DND-41 (cell line): ENCODE measurements at regions not wholly inside any gene's neighbourhood (a gene's known extent, or its start where the extent isn't known, plus 50 kb on each side); places are given as distances from the start of the nearest gene placed in this dataset.

Experiments used
- ATAC-seq: fragments of 200-7000 bp; cut with Tn5 transposase; 3 replicates; pipeline ENCODE4 v1.9.1; 2021; ENCODE audit warnings: low read depth; ENCODE audit not compliant: insufficient read depth
- DNase-seq: peaks from one replicate; pipeline ENCODE4 v3.0.0-alpha.2; 2020
- H2AFZ ChIP-seq: 2 replicates; pipeline ENCODE4 v1.6.0; 2012; ENCODE audit warnings: low read depth, low read length
- H3K27ac ChIP-seq: 2 replicates; pipeline ENCODE4 v1.5.1; 2012; ENCODE audit warnings: low read length, inconsistent platforms
- H3K27me3 ChIP-seq: fragments of 200-600 bp; sonication (generic); 2 replicates; pipeline ENCODE4 v1.6.0; 2012; ENCODE audit warnings: low read length, mild to moderate bottlenecking, inconsistent platforms; ENCODE audit not compliant: insufficient read depth, poor library complexity
- H3K36me3 ChIP-seq: 2 replicates; pipeline ENCODE4 v1.5.1; 2012; ENCODE audit warnings: low read length, inconsistent platforms; ENCODE audit not compliant: insufficient read depth
- H3K4me1 ChIP-seq: 2 replicates; pipeline ENCODE4 v1.5.1; 2012; ENCODE audit warnings: mild to moderate bottlenecking, low read length; ENCODE audit not compliant: insufficient read depth
- H3K4me2 ChIP-seq: 2 replicates; pipeline ENCODE4 v1.6.0; 2012; ENCODE audit warnings: mild to moderate bottlenecking, moderate library complexity, low read length, inconsistent platforms; ENCODE audit not compliant: insufficient read depth
- H3K4me3 ChIP-seq, 2 experiments: fragments of 200-600 bp in 1 of 2; shearing (Covaris generic) in 1 of 2; 2 replicates each; pipeline ENCODE4 v1.5.1; 2012 to 2016; ENCODE audit warnings: inconsistent platforms in 2 of 2, low read length in 2 of 2, mild to moderate bottlenecking in 2 of 2, low read depth in 1 of 2, moderate library complexity in 1 of 2
- H3K79me2 ChIP-seq: 2 replicates; pipeline ENCODE4 v1.6.0; 2012; ENCODE audit warnings: low read length, inconsistent platforms; ENCODE audit not compliant: insufficient read depth
- H3K9ac ChIP-seq: 2 replicates; pipeline ENCODE4 v1.6.0; 2012; ENCODE audit warnings: low read depth, mild to moderate bottlenecking, inconsistent platforms, low read length, moderate library complexity
- H3K9me3 ChIP-seq: 2 replicates; pipeline ENCODE4 v1.5.1; 2012; ENCODE audit warnings: low read length, moderate library complexity, mild to moderate bottlenecking, inconsistent platforms; ENCODE audit not compliant: insufficient read depth, severe bottlenecking
- H4K20me1 ChIP-seq: 2 replicates; pipeline ENCODE4 v1.6.0; 2012; ENCODE audit warnings: low read length; ENCODE audit not compliant: insufficient read depth
- CTCF ChIP-seq: IDR thresholded peaks from 2 replicates; pipeline ENCODE4 v1.5.1; 2012; ENCODE audit warnings: borderline replicate concordance, low read length, moderate library complexity, mild to moderate bottlenecking; ENCODE audit not compliant: poor library complexity, severe bottlenecking; ENCODE audit errors: extremely low read depth
- EZH2 ChIP-seq: IDR thresholded peaks from 3 replicates; pipeline ENCODE4 v1.6.1; 2012; ENCODE audit warnings: borderline replicate concordance, low read depth, mild to moderate bottlenecking, moderate library complexity, low read length, inconsistent platforms; ENCODE audit not compliant: severe bottlenecking

GRCh38 chr4:18318682-18319388 is 297.3 kb upstream of the LCORL start:
- Histone ChIP-seq H3K36me3 (no peaks in the 10 kb centered on the region), H3K4me1 (no peaks in the 10 kb centered on the region), H2AFZ (no peak overlapping the region), H4K20me1 (no peaks in the 10 kb centered on the region), H3K79me2 (no peaks in the 10 kb centered on the region), H3K9ac (no peak overlapping the region), H3K27ac (no peak overlapping the region), H3K4me2 (no peak overlapping the region), H3K9me3 (no peaks in the 10 kb centered on the region), H3K27me3 (no peaks in the 10 kb centered on the region), H3K4me3 (no peak overlapping the region)
- ATAC-seq: no peak
- no peak for TF ChIP-seq CTCF
- no peak for TF ChIP-seq EZH2
- DNase-seq: no peak

- no peaks in the 10 kb centered on the region for H3K36me3 ChIP-seq
- H4K20me1 ChIP-seq: no peaks in the 10 kb centered on the region
- H3K9ac ChIP-seq: no peak overlapping the region
- H3K27me3 ChIP-seq: no peaks in the 10 kb centered on the region
- H3K9me3 ChIP-seq: no peaks in the 10 kb centered on the region
- TF ChIP-seq EZH2: no peak
- no peak for TF ChIP-seq CTCF
- DNase-seq (no peak), ATAC-seq (no peak)
- H3K79me2 ChIP-seq: no peaks in the 10 kb centered on the region
- no peak overlapping the region for H3K4me2 ChIP-seq
- H3K27ac ChIP-seq: no peak overlapping the region
- H2AFZ ChIP-seq: no peak overlapping the region
- no peak overlapping the region for H3K4me3 ChIP-seq
- H3K4me1 ChIP-seq: no peaks in the 10 kb centered on the region
Observed at GRCh38 chr4:18314731-18315130, 293.2 kb upstream of the LCORL start.

- H3K4me3 ChIP-seq: no peak overlapping the region
- H3K36me3 ChIP-seq: no peaks in the 10 kb centered on the region
- H3K4me2 ChIP-seq: no peak overlapping the region
- ATAC-seq (no peak), DNase-seq (no peak)
- H3K27me3 ChIP-seq: no peaks in the 10 kb centered on the region
- no peak overlapping the region for H3K9ac ChIP-seq
- no peaks in the 10 kb centered on the region for H3K9me3 ChIP-seq
- H2AFZ ChIP-seq: no peak overlapping the region
- no peaks in the 10 kb centered on the region for H3K4me1 ChIP-seq
- TF ChIP-seq EZH2 (no peak), CTCF (no peak)
- no peak overlapping the region for H3K27ac ChIP-seq
- H3K79me2 ChIP-seq: no peaks in the 10 kb centered on the region
- no peaks in the 10 kb centered on the region for H4K20me1 ChIP-seq
Observed at GRCh38 chr4:18297684-18298083, 276.1 kb upstream of the LCORL start.

- H3K9ac ChIP-seq: no peak overlapping the region
- H3K4me2 ChIP-seq: no peak overlapping the region
- no peak overlapping the region for H3K4me3 ChIP-seq
- no peak overlapping the region for H3K27ac ChIP-seq
- H2AFZ ChIP-seq: no peak overlapping the region
- H3K9me3 ChIP-seq: no peaks in the 10 kb centered on the region
- no peaks in the 10 kb centered on the region for H4K20me1 ChIP-seq
- TF ChIP-seq CTCF: no peak
- H3K27me3 ChIP-seq: no peaks in the 10 kb centered on the region
- no peaks in the 10 kb centered on the region for H3K4me1 ChIP-seq
- H3K79me2 ChIP-seq: no peaks in the 10 kb centered on the region
- H3K36me3 ChIP-seq: no peaks in the 10 kb centered on the region
- ATAC-seq (no peak), DNase-seq (no peak)
Observed at GRCh38 chr4:18296411-18296810, 274.9 kb upstream of the LCORL start.
